Ovary (tissue), 3 donors: ENCODE measurements at regions not wholly inside any gene's neighbourhood (a gene's known extent, or its start where the extent isn't known, plus 50 kb on each side); places are given as distances from the start of the nearest gene placed in this dataset.

Source experiments
- CTCF ChIP-seq, 3 donors: fragments of 450-650 bp in 2 of 3; fragments of 200-600 bp in 1 of 3; IDR thresholded peaks; one replicate each; pipeline versions ENCODE4 v1.5.1 to v1.8.0; 2016 to 2022; ENCODE audit warnings: antibody characterized with exemption in 3 of 3, mild to moderate bottlenecking in 1 of 3
- POLR2A ChIP-seq: fragments of 450-650 bp; IDR thresholded peaks from one replicate; pipeline ENCODE4 v1.6.1; 2017; ENCODE audit warnings: antibody characterized with exemption, mild to moderate bottlenecking, moderate library complexity
- donor health status: DM: no; HTN: no; CAD: no.

GRCh38 chr1:67517046-67517445, 86.8 kb upstream of the SERBP1 start:
- TF ChIP-seq CTCF (IDR thresholded peaks at IDR 0.05) = no peak
- no peak for TF ChIP-seq POLR2A
